ENCODE measurements at regions not wholly inside any gene's neighbourhood (a gene's known extent, or its start where the extent isn't known, plus 50 kb on each side); places are given as distances from the start of the nearest gene placed in this dataset.

GRCh38 chr10:80697926-80698325 is 160.2 kb downstream of the SH2D4B start:
- H3K4me1 ChIP-seq (ENCODE audit: low read length): no peaks in the 10 kb centered on the region
- H3K4me3 ChIP-seq (ENCODE audit: low read length): no peak overlapping the region
- H4K20me1 ChIP-seq (ENCODE audit: insufficient read depth, low read depth, low read length): no peaks in the 10 kb centered on the region
- H3K27me3 ChIP-seq (ENCODE audit: low read length): no peaks in the 10 kb centered on the region
- H3K9me2 ChIP-seq (replicated peaks; ENCODE audit: insufficient read depth, low read length): no peaks in the 10 kb centered on the region
- no peaks in the 10 kb centered on the region for H3K79me2 ChIP-seq (ENCODE audit: low read length)
- no peaks in the 10 kb centered on the region for H3K36me3 ChIP-seq (ENCODE audit: insufficient read depth, low read length)
- H3K4me2 ChIP-seq (ENCODE audit: low read depth, low read length, poor library complexity, severe bottlenecking): no peak overlapping the region
- no peaks in the 10 kb centered on the region for H3K9me3 ChIP-seq (ENCODE audit: low read length)
- no peak overlapping the region for H3K9ac ChIP-seq (ENCODE audit: low read length)
- H3K27ac ChIP-seq (ENCODE audit: low read length): no peak overlapping the region
- DNase-seq: no peak
- H2AFZ ChIP-seq (ENCODE audit: low read length): no peak overlapping the region

GRCh38 chr10:80699602-80700039 is 161.9 kb downstream of the SH2D4B start:
- peak; percentile 88 for DNase-seq
- no peaks in the 10 kb centered on the region for H4K20me1 ChIP-seq (ENCODE audit: insufficient read depth, low read depth, low read length)
- no peaks in the 10 kb centered on the region for H3K79me2 ChIP-seq (ENCODE audit: low read length)
- no peak overlapping the region for H3K4me2 ChIP-seq (ENCODE audit: low read depth, low read length, poor library complexity, severe bottlenecking)
- H3K4me1 ChIP-seq (ENCODE audit: low read length): no peaks in the 10 kb centered on the region
- H3K9me3 ChIP-seq (ENCODE audit: low read length): no peaks in the 10 kb centered on the region
- H2AFZ ChIP-seq (ENCODE audit: low read length): no peak overlapping the region
- no peak overlapping the region for H3K27ac ChIP-seq (ENCODE audit: low read length)
- no peak overlapping the region for H3K9ac ChIP-seq (ENCODE audit: low read length)
- H3K9me2 ChIP-seq (replicated peaks; ENCODE audit: insufficient read depth, low read length): no peaks in the 10 kb centered on the region
- no peaks in the 10 kb centered on the region for H3K27me3 ChIP-seq (ENCODE audit: low read length)
- H3K4me3 ChIP-seq (ENCODE audit: low read length): no peak overlapping the region
- H3K36me3 ChIP-seq (ENCODE audit: insufficient read depth, low read length): no peaks in the 10 kb centered on the region

DNA sequence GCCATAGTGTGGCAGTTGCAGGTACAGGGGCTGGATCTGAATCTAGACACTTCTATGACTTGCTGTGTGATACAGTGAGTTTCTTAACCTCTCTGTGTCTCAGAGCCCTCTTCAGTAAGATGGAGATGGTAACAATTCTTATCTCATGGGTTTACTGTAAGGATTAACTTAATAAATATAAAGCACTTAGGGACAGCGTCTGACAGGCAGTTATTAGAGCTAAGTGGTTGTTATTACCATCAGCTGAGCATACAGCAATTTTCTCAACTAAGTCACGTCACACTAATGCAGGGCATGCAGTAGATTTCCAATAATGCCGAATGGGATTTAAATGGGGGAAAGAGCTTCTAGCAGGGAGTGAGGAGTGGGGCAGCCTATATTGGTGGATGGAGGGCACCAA is 162.6 kb downstream of the SH2D4B start:
- Histone ChIP-seq H3K4me3 (ENCODE audit: low read length) (no peak overlapping the region), H4K20me1 (ENCODE audit: insufficient read depth, low read depth, low read length) (no peaks in the 10 kb centered on the region), H3K79me2 (ENCODE audit: low read length) (no peaks in the 10 kb centered on the region), H3K27me3 (ENCODE audit: low read length) (no peaks in the 10 kb centered on the region), H3K9me2 (replicated peaks; ENCODE audit: insufficient read depth, low read length) (no peaks in the 10 kb centered on the region), H3K9ac (ENCODE audit: low read length) (no peak overlapping the region), H3K9me3 (ENCODE audit: low read length) (no peaks in the 10 kb centered on the region), H3K4me1 (ENCODE audit: low read length) (no peaks in the 10 kb centered on the region), H2AFZ (ENCODE audit: low read length) (no peak overlapping the region), H3K27ac (ENCODE audit: low read length) (no peak overlapping the region), H3K36me3 (ENCODE audit: insufficient read depth, low read length) (no peaks in the 10 kb centered on the region), H3K4me2 (ENCODE audit: low read depth, low read length, poor library complexity, severe bottlenecking) (no peak overlapping the region)
- DNase-seq: no peak

GRCh38 chr10:80700760-80701444 is 163.2 kb downstream of the SH2D4B start:
- Histone ChIP-seq H3K27me3 (ENCODE audit: low read length) (no peaks in the 10 kb centered on the region), H3K9ac (ENCODE audit: low read length) (no peak overlapping the region), H3K4me3 (ENCODE audit: low read length) (no peak overlapping the region), H3K4me2 (ENCODE audit: low read depth, low read length, poor library complexity, severe bottlenecking) (no peak overlapping the region), H3K27ac (ENCODE audit: low read length) (no peak overlapping the region), H3K4me1 (ENCODE audit: low read length) (no peaks in the 10 kb centered on the region), H2AFZ (ENCODE audit: low read length) (no peak overlapping the region), H3K9me3 (ENCODE audit: low read length) (no peaks in the 10 kb centered on the region), H3K9me2 (replicated peaks; ENCODE audit: insufficient read depth, low read length) (no peaks in the 10 kb centered on the region), H3K36me3 (ENCODE audit: insufficient read depth, low read length) (no peaks in the 10 kb centered on the region), H4K20me1 (ENCODE audit: insufficient read depth, low read depth, low read length) (no peaks in the 10 kb centered on the region), H3K79me2 (ENCODE audit: low read length) (no peaks in the 10 kb centered on the region)
- DNase-seq: no peak

GRCh38 chr10:80701706-80702105 is 164.0 kb downstream of the SH2D4B start:
- Histone ChIP-seq H2AFZ (ENCODE audit: low read length) (no peak overlapping the region), H3K9me3 (ENCODE audit: low read length) (no peaks in the 10 kb centered on the region), H3K4me1 (ENCODE audit: low read length) (no peaks in the 10 kb centered on the region), H3K27me3 (ENCODE audit: low read length) (no peaks in the 10 kb centered on the region), H3K4me2 (ENCODE audit: low read depth, low read length, poor library complexity, severe bottlenecking) (no peak overlapping the region), H4K20me1 (ENCODE audit: insufficient read depth, low read depth, low read length) (no peaks in the 10 kb centered on the region), H3K9ac (ENCODE audit: low read length) (no peak overlapping the region), H3K79me2 (ENCODE audit: low read length) (no peaks in the 10 kb centered on the region), H3K27ac (ENCODE audit: low read length) (no peak overlapping the region), H3K9me2 (replicated peaks; ENCODE audit: insufficient read depth, low read length) (no peaks in the 10 kb centered on the region), H3K36me3 (ENCODE audit: insufficient read depth, low read length) (no peaks in the 10 kb centered on the region), H3K4me3 (ENCODE audit: low read length) (no peak overlapping the region)
- DNase-seq: no peak

DNA sequence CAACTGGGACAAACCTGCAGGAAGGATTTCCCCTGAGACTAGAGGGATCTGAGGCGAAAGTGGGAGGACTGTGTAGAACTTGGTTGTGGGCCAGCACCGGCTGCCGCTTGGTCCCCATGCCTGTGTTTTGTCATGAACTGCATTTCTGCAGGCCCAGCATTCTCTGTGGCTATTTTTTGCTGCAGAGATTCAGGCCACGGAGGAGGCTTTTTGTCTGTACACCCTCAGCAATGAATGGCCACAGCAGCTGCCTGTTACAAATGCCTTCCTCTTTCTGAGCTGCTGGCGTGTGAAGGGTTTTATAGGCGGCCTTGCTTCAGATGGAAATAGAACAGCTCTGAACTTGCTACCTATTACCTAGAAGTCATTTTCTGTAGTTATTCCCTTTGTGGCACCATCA is 164.4 kb downstream of the SH2D4B start:
- Histone ChIP-seq H3K9me3 (ENCODE audit: low read length) (no peaks in the 10 kb centered on the region), H2AFZ (ENCODE audit: low read length) (no peak overlapping the region), H3K4me1 (ENCODE audit: low read length) (no peaks in the 10 kb centered on the region), H3K79me2 (ENCODE audit: low read length) (no peaks in the 10 kb centered on the region), H3K36me3 (ENCODE audit: insufficient read depth, low read length) (no peaks in the 10 kb centered on the region), H4K20me1 (ENCODE audit: insufficient read depth, low read depth, low read length) (no peaks in the 10 kb centered on the region), H3K9ac (ENCODE audit: low read length) (no peak overlapping the region), H3K4me2 (ENCODE audit: low read depth, low read length, poor library complexity, severe bottlenecking) (no peak overlapping the region), H3K27me3 (ENCODE audit: low read length) (no peaks in the 10 kb centered on the region), H3K9me2 (replicated peaks; ENCODE audit: insufficient read depth, low read length) (no peaks in the 10 kb centered on the region), H3K4me3 (ENCODE audit: low read length) (no peak overlapping the region), H3K27ac (ENCODE audit: low read length) (no peak overlapping the region)
- DNase-seq: peak; percentile 43

- Histone ChIP-seq H3K27me3 (ENCODE audit: low read length) (no peaks in the 10 kb centered on the region), H3K79me2 (ENCODE audit: low read length) (no peaks in the 10 kb centered on the region), H3K4me1 (ENCODE audit: low read length) (no peaks in the 10 kb centered on the region), H3K9ac (ENCODE audit: low read length) (no peak overlapping the region), H3K9me3 (ENCODE audit: low read length) (no peaks in the 10 kb centered on the region), H3K27ac (ENCODE audit: low read length) (no peak overlapping the region), H3K4me3 (ENCODE audit: low read length) (no peak overlapping the region), H2AFZ (ENCODE audit: low read length) (no peak overlapping the region), H4K20me1 (ENCODE audit: insufficient read depth, low read depth, low read length) (no peaks in the 10 kb centered on the region), H3K4me2 (ENCODE audit: low read depth, low read length, poor library complexity, severe bottlenecking) (no peak overlapping the region), H3K9me2 (replicated peaks; ENCODE audit: insufficient read depth, low read length) (no peaks in the 10 kb centered on the region), H3K36me3 (ENCODE audit: insufficient read depth, low read length) (no peaks in the 10 kb centered on the region)
- no peak for DNase-seq
These were observed 168.2 kb downstream of the SH2D4B start for GRCh38 chr10:80705899-80706298.

DNA sequence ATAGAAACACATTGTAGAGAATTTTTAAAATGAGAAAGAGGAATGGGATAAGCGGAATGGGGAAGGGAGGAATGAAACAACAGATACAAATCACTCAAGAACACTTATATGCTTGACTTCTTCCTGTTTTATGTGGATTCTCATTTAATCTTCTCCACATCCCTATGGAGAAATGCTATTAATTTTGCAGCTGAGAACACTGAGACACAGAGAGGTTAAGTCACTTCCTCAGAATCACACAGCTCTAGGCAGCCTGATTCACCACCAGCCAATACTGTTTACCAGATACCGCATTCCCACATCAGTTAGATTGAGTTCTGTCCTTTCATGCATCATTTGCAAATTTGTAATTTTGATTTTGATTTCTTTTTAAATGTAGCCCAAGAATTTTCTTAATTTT is 170.5 kb downstream of the SH2D4B start:
- Histone ChIP-seq H3K9ac (ENCODE audit: low read length) (no peak overlapping the region), H3K36me3 (ENCODE audit: insufficient read depth, low read length) (no peaks in the 10 kb centered on the region)

More for the DNA sequence above, 170.5 kb downstream of the SH2D4B start:
- Histone ChIP-seq H3K9me2 (replicated peaks; ENCODE audit: insufficient read depth, low read length) (no peaks in the 10 kb centered on the region), H3K27me3 (ENCODE audit: low read length) (no peaks in the 10 kb centered on the region), H3K4me1 (ENCODE audit: low read length) (no peaks in the 10 kb centered on the region), H3K4me2 (ENCODE audit: low read depth, low read length, poor library complexity, severe bottlenecking) (no peak overlapping the region), H3K9me3 (ENCODE audit: low read length) (no peaks in the 10 kb centered on the region), H3K79me2 (ENCODE audit: low read length) (no peaks in the 10 kb centered on the region), H3K27ac (ENCODE audit: low read length) (no peak overlapping the region), H2AFZ (ENCODE audit: low read length) (no peak overlapping the region), H4K20me1 (ENCODE audit: insufficient read depth, low read depth, low read length) (no peaks in the 10 kb centered on the region), H3K4me3 (ENCODE audit: low read length) (no peak overlapping the region)
- DNase-seq: no peak
